HFF-Myc (cell line): ENCODE measurements at regions not wholly inside any gene's neighbourhood (a gene's known extent, or its start where the extent isn't known, plus 50 kb on each side); places are given as distances from the start of the nearest gene placed in this dataset.

Source experiments
- DNase-seq: peaks from one replicate; pipeline ENCODE4 v3.0.0-alpha.2; 2011; ENCODE audit warnings: low read depth; ENCODE audit errors: extremely low read depth
- H3K4me3 ChIP-seq: replicated peaks from 2 replicates; pipeline ENCODE4 v1.5.1; 2011; ENCODE audit warnings: low read depth, mild to moderate bottlenecking, control low read depth, low read length
- CTCF ChIP-seq: IDR thresholded peaks from 2 replicates; pipeline ENCODE4 v1.5.1; 2012; ENCODE audit warnings: mild to moderate bottlenecking, low read depth, low read length, control low read depth; ENCODE audit errors: missing control alignments

- TF ChIP-seq CTCF, result no peak
Observed at GRCh38 chr11:106426696-106427095, 349.2 kb downstream of the AASDHPPT start.

DNA sequence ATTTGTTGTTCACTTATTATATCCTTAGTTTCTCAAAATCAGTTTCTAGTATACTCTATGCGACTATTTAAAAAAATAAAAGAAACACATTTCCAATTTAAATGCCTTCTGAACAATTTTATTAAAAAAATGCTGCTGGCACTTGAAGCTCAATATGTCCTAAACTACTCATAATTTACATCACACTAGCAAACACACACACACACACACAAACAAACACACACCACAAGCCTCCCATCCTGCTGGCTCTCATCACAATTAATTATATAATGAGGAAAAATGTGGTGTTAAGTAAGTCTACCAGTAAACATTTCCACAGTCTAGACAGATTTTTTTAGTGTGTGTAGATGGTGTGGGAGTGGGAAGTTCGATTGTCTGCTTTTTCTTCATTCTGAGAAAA, 350.3 kb downstream of the AASDHPPT start:
- DNase-seq, result no peak
- TF ChIP-seq CTCF, result no peak

More at GRCh38 chr11:106426696-106427095, 349.2 kb downstream of the AASDHPPT start:
- H3K4me3 ChIP-seq, result no peak overlapping the region
- no peak for DNase-seq

GRCh38 chr11:106442032-106442431, 364.6 kb downstream of the AASDHPPT start:
- no peak for DNase-seq
- no peak for TF ChIP-seq CTCF
- no peak overlapping the region for H3K4me3 ChIP-seq

More for the DNA sequence above, 350.3 kb downstream of the AASDHPPT start:
- H3K4me3 ChIP-seq, result no peak overlapping the region

DNA sequence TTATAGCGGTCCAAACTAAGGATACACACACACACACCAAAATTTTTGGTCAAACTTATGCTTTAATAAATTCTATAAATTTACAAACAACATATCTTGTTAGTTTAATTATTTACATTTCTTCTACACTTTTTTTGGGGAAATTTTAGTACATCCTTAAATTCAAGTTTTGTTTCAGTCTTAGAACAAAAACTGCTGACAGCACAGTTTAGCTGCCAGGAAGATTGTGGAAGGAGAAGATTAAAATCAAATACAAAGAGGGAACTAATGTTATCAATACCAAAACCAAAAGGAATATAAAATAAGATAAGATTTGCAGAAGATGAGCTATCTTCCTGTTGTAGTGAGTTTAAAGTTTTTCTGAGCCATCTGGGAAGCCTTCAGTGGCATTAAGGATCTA, 368.8 kb downstream of the AASDHPPT start:
- TF ChIP-seq CTCF, result no peak
- no peak overlapping the region for H3K4me3 ChIP-seq
- no peak for DNase-seq

GRCh38 chr11:106446955-106447354, 369.5 kb downstream of the AASDHPPT start:
- no peak overlapping the region for H3K4me3 ChIP-seq
- no peak for TF ChIP-seq CTCF
- no peak for DNase-seq

- no peak overlapping the region for H3K4me3 ChIP-seq
- DNase-seq, result peak; percentile 37
- no peak for TF ChIP-seq CTCF
Observed at GRCh38 chr11:106447631-106448191, 370.2 kb downstream of the AASDHPPT start.

DNA sequence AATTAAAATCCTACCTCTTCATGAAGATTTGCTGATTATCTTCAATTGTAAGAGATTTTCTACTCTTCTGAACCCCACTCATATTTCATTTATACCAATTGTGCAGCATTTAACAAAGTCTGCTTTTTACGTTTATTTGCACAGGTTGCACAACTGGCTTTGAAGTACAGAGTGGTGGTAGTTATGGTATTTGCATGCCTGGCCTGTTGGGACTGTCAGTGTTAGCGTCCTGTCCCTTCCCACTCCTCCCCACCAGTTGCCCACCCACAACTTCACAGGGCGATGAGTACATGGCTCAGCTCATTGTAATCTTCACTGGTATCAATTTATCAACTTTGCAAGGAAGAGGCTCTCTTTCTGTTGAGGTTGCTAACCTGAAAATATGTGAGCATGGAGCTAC, 372.3 kb downstream of the AASDHPPT start:
- no peak for DNase-seq
- TF ChIP-seq CTCF, result no peak

More for the DNA sequence above, 372.3 kb downstream of the AASDHPPT start:
- no peak overlapping the region for H3K4me3 ChIP-seq
